Neural crest cell (in vitro differentiated cells): ENCODE measurements at regions not wholly inside any gene's neighbourhood (a gene's known extent, or its start where the extent isn't known, plus 50 kb on each side); places are given as distances from the start of the nearest gene placed in this dataset.

Experiments used
- DNase-seq: peaks from one replicate; pipeline ENCODE4 v3.0.0; 2021; ENCODE audit warnings: low read depth, mixed read lengths, low spot score
- H3K27ac Mint-ChIP-seq: one replicate; pipeline ENCODE4 v1.8.0; 2021; ENCODE audit warnings: mild to moderate bottlenecking, mixed read lengths; ENCODE audit not compliant: unreplicated experiment
- H3K27me3 Mint-ChIP-seq: 2 replicates; pipeline ENCODE4 v1.8.0; 2021; ENCODE audit warnings: low read depth, mild to moderate bottlenecking, mixed read lengths
- H3K36me3 Mint-ChIP-seq: 2 replicates; pipeline ENCODE4 v1.8.0; 2021; ENCODE audit warnings: low read depth, mild to moderate bottlenecking, mixed read lengths
- H3K4me1 Mint-ChIP-seq: 2 replicates; pipeline ENCODE4 v1.8.0; 2021; ENCODE audit warnings: mixed read lengths
- H3K4me3 Mint-ChIP-seq: one replicate; pipeline ENCODE4 v1.8.0; 2021; ENCODE audit warnings: mild to moderate bottlenecking, mixed read lengths
- H3K9me3 Mint-ChIP-seq: 2 replicates; pipeline ENCODE4 v1.8.0; 2021; ENCODE audit warnings: mixed read lengths
- TF ChIP-seq, protein P1 (sequence below): fragments of 200-600 bp; sonication (generic); conservative IDR thresholded peaks from 2 replicates; pipeline ENCODE4 v1.5.0; 2021; ENCODE audit warnings: antibody characterized with exemption, mild to moderate bottlenecking

DNA sequence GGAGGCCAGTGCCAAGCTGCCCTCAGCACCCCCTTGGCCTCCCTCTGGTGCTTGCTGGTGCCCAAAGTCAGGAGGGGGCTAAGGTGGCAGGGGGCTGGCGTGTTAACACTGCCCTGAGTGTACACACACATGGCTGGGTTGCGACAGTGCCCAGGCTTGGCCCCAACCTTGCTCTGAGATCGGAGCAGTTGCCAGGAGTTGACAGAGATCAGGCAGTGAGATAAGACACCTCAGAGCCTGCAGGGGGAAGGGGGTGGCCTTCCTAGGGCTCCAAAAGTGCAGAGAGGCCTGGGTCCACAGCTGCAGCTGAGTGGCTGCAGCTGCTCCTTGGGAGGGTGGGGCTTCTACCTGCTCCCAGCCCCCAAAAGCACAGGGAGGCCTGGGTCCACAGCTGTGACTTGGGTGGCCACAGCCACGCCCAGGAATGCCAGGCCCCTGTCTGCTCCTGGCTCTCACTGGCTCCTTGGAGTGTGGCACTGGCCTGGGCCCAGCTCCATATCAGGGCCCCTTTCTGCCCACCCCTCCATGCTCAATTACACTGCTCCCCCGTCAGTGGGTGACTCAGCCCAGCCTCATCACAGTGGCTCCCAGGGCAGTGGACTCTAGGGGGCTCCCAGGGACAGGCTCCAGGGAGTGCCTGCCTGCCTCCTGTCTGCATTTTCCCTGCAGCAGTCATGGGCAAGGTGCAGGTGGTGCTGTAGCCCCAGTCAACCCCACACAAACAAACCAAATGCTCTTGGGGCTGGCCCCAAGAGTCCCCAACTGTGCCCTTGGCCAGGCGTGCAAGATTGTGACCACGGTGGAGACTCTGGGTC, 56.4 kb upstream of the C15orf39 start:
- no peak for DNase-seq
- no peak overlapping the region for H3K27ac Mint-ChIP-seq
- peaks cover 10% of the 10 kb centered on the region for H3K36me3 Mint-ChIP-seq
- no peaks in the 10 kb centered on the region for H3K27me3 Mint-ChIP-seq
- TF ChIP-seq, protein P1, sequence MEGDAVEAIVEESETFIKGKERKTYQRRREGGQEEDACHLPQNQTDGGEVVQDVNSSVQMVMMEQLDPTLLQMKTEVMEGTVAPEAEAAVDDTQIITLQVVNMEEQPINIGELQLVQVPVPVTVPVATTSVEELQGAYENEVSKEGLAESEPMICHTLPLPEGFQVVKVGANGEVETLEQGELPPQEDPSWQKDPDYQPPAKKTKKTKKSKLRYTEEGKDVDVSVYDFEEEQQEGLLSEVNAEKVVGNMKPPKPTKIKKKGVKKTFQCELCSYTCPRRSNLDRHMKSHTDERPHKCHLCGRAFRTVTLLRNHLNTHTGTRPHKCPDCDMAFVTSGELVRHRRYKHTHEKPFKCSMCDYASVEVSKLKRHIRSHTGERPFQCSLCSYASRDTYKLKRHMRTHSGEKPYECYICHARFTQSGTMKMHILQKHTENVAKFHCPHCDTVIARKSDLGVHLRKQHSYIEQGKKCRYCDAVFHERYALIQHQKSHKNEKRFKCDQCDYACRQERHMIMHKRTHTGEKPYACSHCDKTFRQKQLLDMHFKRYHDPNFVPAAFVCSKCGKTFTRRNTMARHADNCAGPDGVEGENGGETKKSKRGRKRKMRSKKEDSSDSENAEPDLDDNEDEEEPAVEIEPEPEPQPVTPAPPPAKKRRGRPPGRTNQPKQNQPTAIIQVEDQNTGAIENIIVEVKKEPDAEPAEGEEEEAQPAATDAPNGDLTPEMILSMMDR, result no peak
- H3K4me3 Mint-ChIP-seq, result no peak overlapping the region
- peaks cover 9% of the 10 kb centered on the region for H3K9me3 Mint-ChIP-seq
- peaks cover 10% of the 10 kb centered on the region for H3K4me1 Mint-ChIP-seq

DNA sequence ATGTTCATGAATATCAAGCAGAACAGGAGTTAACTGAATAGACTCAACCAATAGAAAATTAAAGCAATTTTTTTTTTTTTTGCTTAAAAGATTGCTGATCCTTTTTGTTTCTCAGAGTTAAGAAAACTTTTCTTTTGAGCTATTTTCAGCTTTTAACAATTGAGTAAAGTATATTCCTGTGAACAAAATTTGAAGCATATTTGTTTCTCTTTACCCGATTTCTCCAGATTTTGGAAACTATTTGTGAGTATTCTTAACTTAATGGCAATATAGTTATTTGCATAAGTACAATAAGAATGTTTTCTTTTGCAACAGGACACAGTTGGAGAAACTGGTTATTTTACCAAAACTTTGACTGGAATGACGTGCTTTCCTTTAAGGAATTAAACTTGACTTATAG, 53.4 kb upstream of the C15orf39 start:
- Mint-ChIP-seq H3K27ac (no peak overlapping the region), H3K4me3 (no peak overlapping the region), H3K9me3 (no peaks in the 10 kb centered on the region), H3K27me3 (no peaks in the 10 kb centered on the region), H3K36me3 (no peaks in the 10 kb centered on the region), H3K4me1 (no peaks in the 10 kb centered on the region)
- TF ChIP-seq, protein P1, result no peak
- DNase-seq, result no peak

GRCh38 chr15:75149867-75150709, 51.6 kb upstream of the C15orf39 start:
- TF ChIP-seq, protein P1, result no peak
- no peak for DNase-seq
- H3K4me1 Mint-ChIP-seq, result no peaks in the 10 kb centered on the region
- H3K36me3 Mint-ChIP-seq, result no peaks in the 10 kb centered on the region
- no peak overlapping the region for H3K4me3 Mint-ChIP-seq
- H3K9me3 Mint-ChIP-seq, result no peaks in the 10 kb centered on the region
- H3K27me3 Mint-ChIP-seq, result no peaks in the 10 kb centered on the region
- H3K27ac Mint-ChIP-seq, result no peak overlapping the region

GRCh38 chr15:75151214-75152128, 50.2 kb upstream of the C15orf39 start:
- no peak overlapping the region for H3K4me3 Mint-ChIP-seq
- no peak overlapping the region for H3K27ac Mint-ChIP-seq

More at GRCh38 chr15:75151214-75152128, 50.2 kb upstream of the C15orf39 start:
- no peak for DNase-seq
- Mint-ChIP-seq H3K4me1 (no peaks in the 10 kb centered on the region), H3K36me3 (no peaks in the 10 kb centered on the region), H3K27me3 (no peaks in the 10 kb centered on the region), H3K9me3 (no peaks in the 10 kb centered on the region)
- TF ChIP-seq, protein P1, result no peak
